Activated naive CD8-positive, alpha-beta T cell treated with anti-CD3 and anti-CD28 coated beads, Interleukin-2, amount 10 ng/mL, durations not matched to agents 7 days and 5 days (primary cell): ENCODE measurements at regions not wholly inside any gene's neighbourhood (a gene's known extent, or its start where the extent isn't known, plus 50 kb on each side); places are given as distances from the start of the nearest gene placed in this dataset.
"Not testable (repeated sequence)": the region's sequence is repeated elsewhere in the genome, so short reads cannot be mapped to it uniquely, and the experiment has no call there.

Source experiments
- ATAC-seq: fragments of 150-1000 bp; cut with Tn5 transposase; one replicate; pipeline ENCODE4 v1.10.0; 2021; ENCODE audit warnings: low read depth, moderate library complexity
- POLR2A ChIA-PET: fragments of 350-600 bp; sonication (Branson Sonifier 250); formaldehyde crosslinking; loops from one replicate; lab custom pipeline; 2021; ENCODE audit warnings: antibody characterized with exemption; lab: Charles Lee
- DNase-seq: peaks from one replicate; pipeline ENCODE4 v3.0.0; 2021
- H3K27ac Mint-ChIP-seq: one replicate; pipeline ENCODE4 v1.8.0; 2022; ENCODE audit warnings: mild to moderate bottlenecking, mixed read lengths
- H3K27me3 Mint-ChIP-seq: one replicate; pipeline ENCODE4 v1.8.0; 2022; ENCODE audit warnings: mild to moderate bottlenecking, moderate library complexity, mixed read lengths
- H3K36me3 Mint-ChIP-seq: one replicate; pipeline ENCODE4 v1.8.0; 2021; ENCODE audit warnings: mild to moderate bottlenecking, mixed read lengths
- H3K4me1 Mint-ChIP-seq: one replicate; pipeline ENCODE4 v1.8.0; 2021; ENCODE audit warnings: mixed read lengths
- H3K4me3 Mint-ChIP-seq: one replicate; pipeline ENCODE4 v1.8.0; 2022; ENCODE audit warnings: mild to moderate bottlenecking, moderate library complexity, mixed read lengths
- H3K9me3 Mint-ChIP-seq: one replicate; pipeline ENCODE4 v1.8.0; 2021; ENCODE audit warnings: mixed read lengths

DNA sequence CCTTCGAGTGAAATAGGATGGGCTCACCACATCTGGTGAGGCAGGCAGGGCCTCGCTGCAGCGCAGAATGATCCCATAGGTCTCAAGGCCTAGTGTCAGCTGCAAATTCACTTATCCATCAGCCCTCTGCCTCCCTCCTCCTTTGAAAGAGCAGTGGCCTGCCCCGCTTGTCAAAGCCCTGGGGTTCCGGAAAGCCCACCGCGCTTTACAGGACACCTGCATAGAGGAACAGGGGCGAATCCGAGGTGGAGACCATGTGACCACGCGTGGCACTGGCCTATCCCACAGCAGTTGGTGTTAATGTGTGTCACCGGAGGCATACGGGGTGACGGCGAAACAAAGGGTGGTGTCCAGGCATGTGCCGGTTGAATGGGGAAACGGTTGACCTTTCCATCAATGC lies 104.7 kb upstream of the FOXD4L5 start:
- H3K4me3 Mint-ChIP-seq, H3K27ac Mint-ChIP-seq, POLR2A ChIA-PET, H3K36me3 Mint-ChIP-seq, H3K4me1 Mint-ChIP-seq, ATAC-seq, DNase-seq, H3K9me3 Mint-ChIP-seq, H3K27me3 Mint-ChIP-seq: not testable (repeated sequence)

GRCh38 chr9:65389216-65389615 lies 104.2 kb upstream of the FOXD4L5 start:
- POLR2A ChIA-PET, H3K4me1 Mint-ChIP-seq, DNase-seq, H3K36me3 Mint-ChIP-seq, H3K4me3 Mint-ChIP-seq, ATAC-seq, H3K27me3 Mint-ChIP-seq, H3K9me3 Mint-ChIP-seq, H3K27ac Mint-ChIP-seq: not testable (repeated sequence)

- H3K4me1 Mint-ChIP-seq, POLR2A ChIA-PET, H3K27me3 Mint-ChIP-seq, H3K36me3 Mint-ChIP-seq, H3K27ac Mint-ChIP-seq: not testable (repeated sequence)
- ATAC-seq, result peak; percentile 81
- peak; percentile 77 for DNase-seq
- peak overlapping the region; percentile 40 for H3K4me3 Mint-ChIP-seq
- H3K9me3 Mint-ChIP-seq, result peaks cover 11% of the 10 kb centered on the region
Observed at GRCh38 chr9:65386699-65387098, 101.7 kb upstream of the FOXD4L5 start.

DNA sequence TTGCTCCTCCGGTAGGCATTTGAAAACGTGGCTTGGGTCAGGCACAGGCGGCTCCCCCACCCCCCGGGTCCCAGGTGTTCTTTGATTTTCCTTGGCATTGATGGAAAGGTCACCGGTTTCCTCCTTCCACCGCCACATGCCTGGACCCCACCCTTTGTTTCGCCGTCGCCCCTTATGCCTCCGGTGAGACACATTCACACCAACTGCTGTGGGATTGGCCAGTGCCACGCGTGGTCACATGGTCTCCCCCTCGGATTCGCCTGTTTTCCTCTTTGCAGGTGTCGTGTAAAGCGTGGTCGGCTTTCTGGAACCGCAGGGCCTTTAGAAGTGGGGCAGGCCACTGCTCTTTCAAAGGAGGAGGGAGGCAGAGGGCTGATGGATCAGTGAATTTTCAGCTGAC lies 101.2 kb upstream of the FOXD4L5 start:
- DNase-seq, H3K27me3 Mint-ChIP-seq, ATAC-seq, H3K27ac Mint-ChIP-seq, POLR2A ChIA-PET, H3K4me1 Mint-ChIP-seq, H3K36me3 Mint-ChIP-seq, H3K4me3 Mint-ChIP-seq: not testable (repeated sequence)
- peaks cover 10% of the 10 kb centered on the region for H3K9me3 Mint-ChIP-seq

DNA sequence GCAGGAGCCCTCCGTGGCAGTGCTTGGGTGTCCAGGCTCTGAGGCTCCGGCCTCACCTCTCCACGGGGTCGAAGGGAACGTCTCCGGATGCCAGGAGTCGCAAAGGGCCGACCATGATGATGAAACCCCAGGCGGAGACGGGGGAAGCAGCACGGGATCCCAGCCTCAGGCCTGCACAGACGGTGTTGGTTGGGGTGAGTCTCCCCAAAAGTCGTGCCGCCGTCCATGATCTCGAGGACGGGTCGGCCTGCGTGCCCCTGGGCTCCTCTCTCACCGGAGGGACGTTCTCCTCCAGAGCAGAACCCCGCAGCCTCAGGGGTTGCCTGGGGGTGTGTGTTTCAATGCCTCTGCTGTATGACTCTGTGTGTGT lies 100.6 kb upstream of the FOXD4L5 start:
- H3K27me3 Mint-ChIP-seq, ATAC-seq, DNase-seq, POLR2A ChIA-PET, H3K27ac Mint-ChIP-seq, H3K4me3 Mint-ChIP-seq, H3K9me3 Mint-ChIP-seq, H3K36me3 Mint-ChIP-seq, H3K4me1 Mint-ChIP-seq: not testable (repeated sequence)

GRCh38 chr9:65384759-65385654 lies 100.0 kb upstream of the FOXD4L5 start:
- H3K4me3 Mint-ChIP-seq, H3K27ac Mint-ChIP-seq, H3K27me3 Mint-ChIP-seq, H3K4me1 Mint-ChIP-seq, H3K36me3 Mint-ChIP-seq, DNase-seq, H3K9me3 Mint-ChIP-seq, ATAC-seq, POLR2A ChIA-PET: not testable (repeated sequence)

- H3K27ac Mint-ChIP-seq, POLR2A ChIA-PET, DNase-seq, H3K27me3 Mint-ChIP-seq, H3K4me3 Mint-ChIP-seq, ATAC-seq, H3K4me1 Mint-ChIP-seq, H3K36me3 Mint-ChIP-seq, H3K9me3 Mint-ChIP-seq: not testable (repeated sequence)
Observed at GRCh38 chr9:65384066-65384465, 99.1 kb upstream of the FOXD4L5 start.

- ATAC-seq, POLR2A ChIA-PET, DNase-seq, H3K4me1 Mint-ChIP-seq, H3K27ac Mint-ChIP-seq, H3K27me3 Mint-ChIP-seq, H3K36me3 Mint-ChIP-seq, H3K9me3 Mint-ChIP-seq, H3K4me3 Mint-ChIP-seq: not testable (repeated sequence)
Observed at GRCh38 chr9:65383646-65384045, 98.6 kb upstream of the FOXD4L5 start.

GRCh38 chr9:65382701-65383318 lies 97.8 kb upstream of the FOXD4L5 start:
- POLR2A ChIA-PET, H3K9me3 Mint-ChIP-seq, H3K27ac Mint-ChIP-seq, DNase-seq, H3K36me3 Mint-ChIP-seq, ATAC-seq, H3K4me1 Mint-ChIP-seq, H3K27me3 Mint-ChIP-seq, H3K4me3 Mint-ChIP-seq: not testable (repeated sequence)
